ENCODE measurements at regions not wholly inside any gene's neighbourhood (a gene's known extent, or its start where the extent isn't known, plus 50 kb on each side); places are given as distances from the start of the nearest gene placed in this dataset.

DNA sequence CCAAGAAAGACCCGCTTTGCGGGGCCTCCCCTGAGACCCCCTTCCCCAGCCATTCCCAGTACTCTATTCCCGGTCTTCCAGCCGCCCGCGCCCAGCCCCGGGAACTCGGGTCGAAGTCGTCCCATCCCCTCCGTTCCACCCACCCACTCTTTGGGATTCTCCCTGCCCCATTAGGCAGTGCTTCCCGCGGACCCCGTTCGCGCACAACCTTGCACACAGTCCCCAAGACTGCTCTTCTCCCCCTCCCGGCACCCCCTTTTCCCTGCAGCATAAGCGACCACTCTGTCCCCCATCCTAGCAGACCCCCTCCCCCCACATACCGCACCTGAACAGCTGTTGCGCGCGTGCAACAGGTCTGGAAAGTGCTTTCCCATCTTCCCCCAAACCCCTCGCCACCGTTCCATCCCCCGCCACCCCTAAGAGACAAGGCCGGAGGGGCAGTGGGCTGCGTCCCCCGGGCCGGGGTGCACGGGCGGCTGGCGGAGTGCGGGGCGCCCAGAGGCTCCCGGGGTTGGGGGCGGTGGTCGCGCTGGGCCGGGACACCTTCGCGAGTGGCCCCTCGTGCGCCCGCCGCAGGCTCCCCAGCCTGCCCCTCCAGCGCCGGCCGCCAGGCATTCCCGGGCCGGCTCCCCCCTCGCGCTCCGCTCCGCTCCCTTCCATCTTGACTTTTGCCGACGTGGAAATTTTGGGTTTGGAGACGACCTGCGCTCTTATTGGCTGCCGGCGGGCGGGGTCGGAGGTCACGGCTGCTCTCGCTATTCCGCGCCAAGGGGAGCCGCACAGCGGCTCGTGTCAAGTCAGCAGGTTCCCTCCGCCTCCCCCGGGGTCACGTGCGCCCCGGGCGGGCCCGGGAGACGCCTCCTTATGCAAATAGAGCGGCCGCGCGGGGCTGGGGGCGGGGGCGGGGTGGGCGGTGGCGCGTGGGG lies 201.2 kb upstream of the NFE2L3 start:
- H3K4me1 ChIP-seq (replicated peaks in 1 of 2), result peaks cover 0 to 11% of the 10 kb centered on the region in 2 donors
- intact Hi-C loops (cut with DNase I), result no loop called here
- 0 to 2% (median 1%) methylated on average over 23 to 86 of the region's 86 CpGs for WGBS, 4 donors
- H3K27ac ChIP-seq, result peak overlapping the region in 3 of 5 donors; percentile 60 to 94 (median 74)
- H3K36me3 ChIP-seq (replicated peaks in 1 of 2), result no peaks in the 10 kb centered on the region
- H3K4me3 ChIP-seq, result peak overlapping the region in 3 of 4 donors; percentile 43 to 98 (median 82)
- TF ChIP-seq, protein P1, sequence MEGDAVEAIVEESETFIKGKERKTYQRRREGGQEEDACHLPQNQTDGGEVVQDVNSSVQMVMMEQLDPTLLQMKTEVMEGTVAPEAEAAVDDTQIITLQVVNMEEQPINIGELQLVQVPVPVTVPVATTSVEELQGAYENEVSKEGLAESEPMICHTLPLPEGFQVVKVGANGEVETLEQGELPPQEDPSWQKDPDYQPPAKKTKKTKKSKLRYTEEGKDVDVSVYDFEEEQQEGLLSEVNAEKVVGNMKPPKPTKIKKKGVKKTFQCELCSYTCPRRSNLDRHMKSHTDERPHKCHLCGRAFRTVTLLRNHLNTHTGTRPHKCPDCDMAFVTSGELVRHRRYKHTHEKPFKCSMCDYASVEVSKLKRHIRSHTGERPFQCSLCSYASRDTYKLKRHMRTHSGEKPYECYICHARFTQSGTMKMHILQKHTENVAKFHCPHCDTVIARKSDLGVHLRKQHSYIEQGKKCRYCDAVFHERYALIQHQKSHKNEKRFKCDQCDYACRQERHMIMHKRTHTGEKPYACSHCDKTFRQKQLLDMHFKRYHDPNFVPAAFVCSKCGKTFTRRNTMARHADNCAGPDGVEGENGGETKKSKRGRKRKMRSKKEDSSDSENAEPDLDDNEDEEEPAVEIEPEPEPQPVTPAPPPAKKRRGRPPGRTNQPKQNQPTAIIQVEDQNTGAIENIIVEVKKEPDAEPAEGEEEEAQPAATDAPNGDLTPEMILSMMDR (IDR thresholded peaks at IDR 0.05), result peak in 1 of 6 experiments; percentile 32
- peak in 1 of 2 donors; percentile 39 for TF ChIP-seq POLR2A (IDR thresholded peaks at IDR 0.05)
- DNase-seq, result peak; percentile 95 to 98 (median 96)
- no peaks in the 10 kb centered on the region for H3K9me3 ChIP-seq (replicated peaks in 1 of 3)
- H3K27me3 ChIP-seq, result no peaks in the 10 kb centered on the region

DNA sequence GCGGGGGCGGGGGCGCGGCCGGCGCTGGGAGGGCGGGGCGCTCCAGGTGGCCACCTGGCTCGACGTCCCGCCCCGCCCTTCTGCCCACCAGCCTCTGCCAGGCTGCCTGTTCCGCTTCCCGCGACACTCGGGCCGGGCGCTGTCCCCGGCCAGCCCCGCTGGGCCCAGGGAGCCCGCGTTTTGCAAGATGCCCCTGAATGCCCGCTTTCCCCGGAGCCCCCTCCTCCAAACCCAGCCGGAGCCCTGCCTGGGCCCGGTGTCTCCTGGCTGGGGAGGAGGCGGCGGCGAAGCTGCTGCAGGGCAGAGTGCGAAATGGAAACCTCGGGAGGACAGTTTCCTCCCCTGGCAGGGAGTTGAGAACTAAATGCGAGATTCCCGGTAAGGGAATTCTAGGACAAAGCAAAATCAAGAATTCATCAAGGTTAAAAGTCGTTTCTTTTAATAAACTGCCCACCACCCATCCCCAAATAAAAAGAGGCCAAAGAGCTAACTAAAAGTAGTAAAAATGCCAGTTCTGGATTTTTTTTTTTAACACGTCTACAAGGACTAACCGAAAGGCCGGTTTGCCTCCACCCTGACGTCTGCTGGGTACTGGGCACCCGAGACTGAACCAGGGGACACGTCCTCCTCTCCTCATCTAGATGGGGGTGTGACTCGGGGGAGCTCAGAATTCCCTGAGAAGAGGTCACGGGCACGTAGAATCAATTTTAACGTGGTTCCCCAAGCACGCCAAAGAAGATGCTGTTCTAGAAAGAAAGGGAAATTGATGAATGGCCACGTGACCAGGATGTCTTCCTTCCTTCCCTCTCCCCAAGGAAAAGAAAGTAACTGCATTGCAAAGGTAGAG lies 200.4 kb upstream of the NFE2L3 start:
- Histone ChIP-seq H3K4me1 (replicated peaks in 1 of 2) (peaks cover 0 to 11% of the 10 kb centered on the region in 2 donors), H3K4me3 (peak overlapping the region in 3 of 4 donors; percentile 13 to 98 (median 71)), H3K27me3 (no peaks in the 10 kb centered on the region), H3K27ac (peak overlapping the region; percentile 64 to 94 (median 78)), H3K36me3 (replicated peaks in 1 of 2) (no peaks in the 10 kb centered on the region), H3K9me3 (replicated peaks in 1 of 3) (no peaks in the 10 kb centered on the region)
- intact Hi-C loops (cut with DNase I), result no loop called here
- TF ChIP-seq, protein P1 (IDR thresholded peaks at IDR 0.05), result peak in 1 of 6 experiments; percentile 4
- peak; percentile 62 to 63 for TF ChIP-seq POLR2A (IDR thresholded peaks at IDR 0.05)
- WGBS, 4 donors, result 2 to 8% (median 5%) methylated on average over 18 to 46 of the region's 46 CpGs
- peak; percentile 21 to 53 (median 37) for DNase-seq

DNA sequence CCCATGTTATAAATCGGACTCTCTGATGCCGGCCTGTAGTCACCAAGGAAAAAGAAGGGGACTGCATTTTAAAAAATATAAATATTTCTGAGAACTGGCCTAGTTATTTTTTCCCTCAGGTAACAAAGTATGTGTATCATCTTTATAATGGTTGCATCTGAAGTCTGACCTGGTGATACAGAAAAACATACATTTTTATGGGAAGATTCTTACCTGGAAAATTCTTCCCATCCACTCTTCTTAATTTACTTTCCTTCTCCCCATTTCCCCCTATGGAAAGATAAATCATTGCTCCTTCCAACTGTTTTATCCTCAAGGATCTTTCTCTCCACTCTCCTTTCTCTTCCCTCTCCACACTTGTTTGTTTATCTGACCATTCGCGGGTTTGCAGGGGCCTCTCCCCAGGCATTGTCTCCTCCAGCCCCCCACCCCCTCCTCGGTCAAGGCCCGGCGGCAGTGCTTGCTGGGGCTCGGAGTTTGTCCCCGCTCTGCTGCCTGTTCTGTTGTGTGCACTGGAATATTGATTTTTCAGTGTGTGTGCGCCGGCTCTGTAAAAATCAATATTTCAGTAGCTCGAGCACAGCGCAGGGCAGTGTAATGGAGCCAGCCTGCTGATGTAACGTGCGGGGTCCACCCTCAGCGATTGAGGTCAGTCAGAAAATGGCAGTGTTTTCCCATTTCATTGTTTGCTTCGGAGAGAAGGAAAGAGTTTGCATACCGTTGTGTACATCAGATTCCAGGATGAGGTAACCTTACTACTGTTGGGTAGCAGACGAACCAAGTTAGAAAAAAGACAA lies 199.5 kb upstream of the NFE2L3 start:
- Histone ChIP-seq H3K4me1 (replicated peaks in 1 of 2) (peaks cover 0 to 11% of the 10 kb centered on the region in 2 donors), H3K27me3 (no peaks in the 10 kb centered on the region), H3K36me3 (replicated peaks in 1 of 2) (no peaks in the 10 kb centered on the region), H3K27ac (peak overlapping the region in 1 of 5 donors; percentile 94), H3K4me3 (peak overlapping the region in 1 of 4 donors; percentile 98), H3K9me3 (replicated peaks in 1 of 3) (no peaks in the 10 kb centered on the region)
- intact Hi-C loops (cut with DNase I), result no loop called here
- WGBS, 4 donors, result 59 to 77% (median 68%) methylated on average over 19 of the region's 19 CpGs
- DNase-seq, result no peak
- no peak for TF ChIP-seq POLR2A (IDR thresholded peaks at IDR 0.05)
- TF ChIP-seq, protein P1 (IDR thresholded peaks at IDR 0.05), result no peak

Measured in adrenal gland (tissue), 9 donors.